GM18873 (cell line): ENCODE measurements at regions not wholly inside any gene's neighbourhood (a gene's known extent, or its start where the extent isn't known, plus 50 kb on each side); places are given as distances from the start of the nearest gene placed in this dataset.
"Not testable (repeated sequence)": the region's sequence is repeated elsewhere in the genome, so short reads cannot be mapped to it uniquely, and the experiment has no call there.

Experiments used
- ATAC-seq: cut with Tn5 transposase; IDR thresholded peaks from one replicate; pipeline ENCODE4 v1.9.1; 2021; ENCODE audit warnings: mild to moderate bottlenecking, moderate library complexity, moderate number of reproducible peaks; ENCODE audit not compliant: unreplicated experiment, low FRiP score

- no peak for ATAC-seq
These were observed 103.7 kb upstream of the MTHFD1L start for GRCh38 chr6:150761771-150762170.

- ATAC-seq: no peak
These were observed 101.0 kb upstream of the MTHFD1L start for GRCh38 chr6:150764334-150765066.

DNA sequence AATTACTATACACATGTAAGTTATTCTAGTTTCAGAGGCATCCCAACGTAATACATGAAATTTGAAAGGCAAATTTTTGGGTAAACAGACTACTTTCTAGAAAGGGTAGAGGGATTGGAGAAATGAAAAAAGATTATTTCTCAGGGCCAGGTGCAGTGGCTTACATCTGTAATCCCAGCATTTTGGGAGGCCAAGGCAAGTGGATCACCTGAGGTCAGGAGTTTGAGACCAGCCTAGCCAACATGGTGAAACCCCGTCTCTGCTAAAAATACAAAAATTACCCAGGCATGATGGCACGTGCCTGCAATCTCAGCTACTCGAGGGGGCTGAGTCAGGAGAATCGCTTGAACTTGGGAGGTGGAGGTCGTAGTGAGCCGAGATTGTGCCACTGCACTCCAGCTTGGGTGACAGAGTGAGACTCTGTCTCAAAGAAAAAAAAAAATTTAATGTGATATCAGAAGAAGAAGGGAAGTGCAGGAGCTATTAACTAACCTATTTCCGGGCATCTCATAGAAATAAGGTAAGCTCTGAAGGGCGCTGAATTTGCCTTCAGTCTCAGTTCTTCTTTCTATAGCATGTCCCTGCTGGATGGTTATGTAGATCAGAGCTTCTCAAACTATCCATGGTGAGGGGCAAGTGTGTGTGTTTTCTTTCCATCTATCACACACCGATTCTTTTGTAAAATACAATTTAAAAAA lies 100.3 kb upstream of the MTHFD1L start:
- ATAC-seq: peak; percentile 79

GRCh38 chr6:150766201-150766997 lies 99.1 kb upstream of the MTHFD1L start:
- no peak for ATAC-seq

GRCh38 chr6:150767161-150767560 lies 98.3 kb upstream of the MTHFD1L start:
- no peak for ATAC-seq

DNA sequence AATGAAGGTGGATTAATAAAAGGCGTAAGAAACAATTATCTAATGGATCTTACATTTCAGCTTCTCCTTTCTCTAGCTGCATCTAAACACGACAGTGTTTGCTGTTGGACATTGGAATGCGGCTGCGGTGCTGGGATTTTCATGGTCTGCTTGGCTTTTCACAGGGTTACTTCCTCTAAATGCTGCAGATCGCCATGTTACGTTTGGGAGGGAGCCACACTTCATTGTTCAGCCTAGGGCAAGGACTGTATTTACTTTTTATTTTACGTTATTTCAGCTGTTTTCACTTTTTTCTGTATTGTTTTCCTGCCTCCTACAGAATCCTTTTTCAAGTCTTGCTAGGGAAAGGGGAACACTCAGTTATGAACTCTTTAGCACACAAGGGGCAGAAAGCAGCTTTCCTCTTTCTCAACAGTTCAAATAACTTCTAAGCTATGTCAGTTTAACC lies 97.9 kb upstream of the MTHFD1L start:
- ATAC-seq: no peak

DNA sequence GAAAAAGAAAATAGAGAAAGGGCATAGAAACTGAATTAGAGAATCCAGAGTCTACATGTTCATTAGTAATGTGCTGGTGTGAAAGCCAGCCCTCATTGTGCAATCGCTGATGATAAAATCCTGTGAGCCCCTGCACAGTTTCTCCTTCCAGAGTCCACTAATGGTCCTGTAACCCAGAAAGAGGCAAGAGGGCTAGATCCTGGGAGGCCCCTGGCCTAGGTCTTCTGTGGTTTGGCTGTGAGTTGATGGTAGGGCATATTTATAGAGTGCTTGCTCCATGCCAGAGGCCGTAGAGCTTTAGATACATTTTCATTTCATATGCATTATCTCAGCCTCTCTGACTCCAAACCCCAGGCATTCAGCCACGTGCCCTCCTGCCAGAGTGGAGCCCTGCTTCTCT lies 94.9 kb upstream of the MTHFD1L start:
- no peak for ATAC-seq

GRCh38 chr6:150773969-150774368 lies 91.5 kb upstream of the MTHFD1L start:
- no peak for ATAC-seq

GRCh38 chr6:150775415-150776203 lies 89.9 kb upstream of the MTHFD1L start:
- ATAC-seq: no peak

DNA sequence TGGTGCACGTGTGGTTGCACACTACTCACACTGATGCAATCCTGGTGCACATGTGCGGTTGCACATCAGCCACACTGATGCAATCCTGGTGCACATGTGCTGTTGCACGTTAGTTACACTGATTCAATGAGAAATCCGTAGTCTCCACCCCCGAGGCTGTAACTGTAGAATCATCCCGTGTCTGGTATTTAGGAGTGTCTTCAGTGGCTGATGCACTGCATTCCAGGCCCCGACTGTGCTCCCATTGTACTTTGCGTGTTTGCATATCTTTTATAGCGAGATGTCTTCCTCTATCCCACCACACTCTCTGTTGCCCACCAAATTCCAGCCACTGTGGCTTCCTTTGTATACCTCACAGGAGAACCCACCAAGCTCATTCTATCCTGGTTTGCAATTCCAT lies 87.8 kb upstream of the MTHFD1L start:
- no peak for ATAC-seq

- no peak for ATAC-seq
These were observed 81.7 kb upstream of the MTHFD1L start for GRCh38 chr6:150783813-150784212.

DNA sequence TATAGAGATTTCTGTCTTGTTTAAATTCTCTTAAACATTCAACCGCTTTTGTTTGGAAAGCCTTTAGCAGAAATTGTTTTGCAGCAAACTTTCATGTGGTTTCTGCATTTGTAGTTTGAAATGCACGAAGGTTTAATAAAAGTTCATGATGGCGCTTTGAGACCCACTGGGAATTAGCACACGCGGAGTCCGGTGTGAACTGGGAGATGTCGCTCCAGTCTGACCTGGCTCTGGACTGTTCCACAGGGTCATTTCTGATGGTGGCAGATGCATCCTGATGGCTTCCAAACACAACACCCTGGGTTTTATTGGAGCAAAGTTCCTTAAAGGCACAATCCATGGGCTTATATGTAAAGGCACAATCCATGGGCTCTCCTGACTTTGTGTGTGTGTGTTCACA lies 78.1 kb upstream of the MTHFD1L start:
- no peak for ATAC-seq

DNA sequence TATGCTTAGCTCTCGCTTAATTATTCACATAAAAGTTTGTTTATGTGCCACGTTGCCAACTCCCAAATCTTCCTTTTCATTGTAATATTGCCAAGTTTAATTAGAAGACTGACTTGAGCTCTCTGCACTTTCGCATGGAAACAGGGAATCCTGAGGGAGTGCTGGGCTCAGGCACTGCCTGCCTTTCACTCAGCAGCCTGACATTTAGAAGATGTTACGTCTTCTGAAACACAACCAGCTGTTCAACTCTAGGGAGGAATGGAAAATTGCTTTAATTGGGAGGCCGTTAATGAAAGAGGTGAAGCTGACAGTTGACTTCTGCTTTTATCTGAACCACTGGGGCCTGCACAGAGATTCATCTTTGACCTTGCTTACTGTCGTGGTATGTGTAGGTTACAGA lies 77.4 kb upstream of the MTHFD1L start:
- no peak for ATAC-seq

- not testable (repeated sequence) for ATAC-seq
These were observed 75.6 kb upstream of the MTHFD1L start for GRCh38 chr6:150789906-150790305.

DNA sequence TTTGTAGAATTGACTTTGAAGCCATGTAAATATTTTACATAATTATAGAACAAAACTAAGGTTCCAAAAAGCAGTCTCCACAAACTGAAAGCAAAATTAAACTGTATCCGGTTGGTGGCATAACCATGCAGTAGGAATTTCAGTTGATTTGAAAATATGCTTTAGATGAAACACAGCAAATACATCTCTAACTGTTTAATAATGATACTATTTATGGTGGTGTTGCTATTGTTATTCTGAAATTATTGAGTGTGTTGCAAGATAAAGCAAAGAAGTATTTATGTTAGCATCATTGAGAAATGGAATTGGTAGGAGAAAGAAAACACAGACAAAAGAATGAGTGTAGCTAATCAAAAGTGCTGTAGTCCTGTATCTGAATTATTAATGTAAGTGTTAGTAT lies 73.8 kb upstream of the MTHFD1L start:
- ATAC-seq: no peak

DNA sequence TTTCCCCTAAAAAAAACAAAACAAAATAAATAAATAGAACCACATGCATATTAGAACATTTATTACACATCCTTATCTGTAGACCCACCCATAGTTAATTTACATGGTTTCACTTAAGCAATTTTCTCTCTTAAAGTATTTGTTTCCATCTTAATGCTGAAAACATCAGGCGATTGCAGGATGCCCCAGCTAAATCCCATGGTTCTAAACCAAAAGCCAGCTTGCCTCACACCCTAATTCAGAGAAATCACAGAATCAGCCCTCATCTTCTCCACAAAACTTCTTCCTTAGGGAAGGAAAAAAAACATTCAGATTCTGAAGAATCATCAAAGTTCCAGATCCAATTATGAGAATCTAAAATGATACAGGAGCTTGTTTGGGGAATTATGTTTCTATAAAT lies 67.6 kb upstream of the MTHFD1L start:
- ATAC-seq: no peak

DNA sequence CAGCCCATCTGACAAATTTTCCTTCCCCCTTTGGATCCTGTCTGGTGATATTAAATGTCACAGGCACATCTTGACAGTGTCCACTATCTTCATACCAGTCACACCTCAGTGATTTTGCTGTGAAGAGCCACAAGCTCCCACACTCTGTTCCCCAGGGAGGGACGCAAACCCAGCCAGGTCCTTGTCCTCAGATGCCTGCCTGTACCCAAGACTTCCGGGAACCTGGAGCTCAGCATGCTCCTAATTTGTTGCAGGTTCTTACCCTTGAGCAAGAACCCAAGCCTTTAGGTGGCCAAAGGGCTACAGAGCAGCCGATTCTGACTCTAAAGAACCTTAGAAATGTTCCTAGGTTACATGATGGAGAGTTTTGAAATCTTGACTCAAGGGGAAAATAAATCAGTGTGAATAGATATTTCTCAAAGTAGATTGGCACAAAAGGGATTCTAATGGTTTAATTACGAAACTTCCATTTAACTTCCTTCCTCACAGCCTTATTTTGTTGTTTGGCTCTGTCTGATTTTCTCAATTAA lies 66.2 kb upstream of the MTHFD1L start:
- ATAC-seq: no peak

GRCh38 chr6:150800674-150801314 lies 64.7 kb upstream of the MTHFD1L start:
- no peak for ATAC-seq

DNA sequence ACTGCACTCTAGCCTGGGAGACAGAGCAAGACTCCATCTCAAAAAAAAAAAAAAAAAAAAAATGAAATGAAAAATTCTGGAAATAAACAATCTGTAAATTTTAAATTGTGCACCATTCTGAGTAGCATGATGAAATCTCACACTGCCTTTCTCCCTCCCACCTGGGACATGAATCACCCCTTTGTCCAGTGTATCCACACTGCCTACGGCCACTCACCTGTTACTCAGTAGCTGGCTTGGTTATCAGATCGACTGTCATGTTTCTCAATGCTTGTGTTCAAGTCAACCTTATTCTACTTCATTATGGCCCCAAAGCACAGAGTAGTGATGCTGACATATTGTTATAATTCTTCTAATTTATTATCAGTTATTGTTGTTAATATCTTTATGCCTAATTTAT lies 58.7 kb upstream of the MTHFD1L start:
- ATAC-seq: no peak
